MG63 (cell line): ENCODE measurements at regions not wholly inside any gene's neighbourhood (a gene's known extent, or its start where the extent isn't known, plus 50 kb on each side); places are given as distances from the start of the nearest gene placed in this dataset.
"Not testable (repeated sequence)": the region's sequence is repeated elsewhere in the genome, so short reads cannot be mapped to it uniquely, and the experiment has no call there.

ENCODE experiments used
- DNase-seq: peaks from one replicate; pipeline ENCODE4 v3.0.0-alpha.2; 2020
- H3K27me3 ChIP-seq: fragments of 250-450 bp; sonication (Bioruptor Pico); 2 replicates; pipeline ENCODE4 v1.5.1; 2020; ENCODE audit warnings: mild to moderate bottlenecking, moderate library complexity
- H3K36me3 ChIP-seq: fragments of 250-450 bp; sonication (Bioruptor Pico); 2 replicates; pipeline ENCODE4 v1.5.1; 2020; ENCODE audit warnings: mild to moderate bottlenecking, moderate library complexity
- H3K4me3 ChIP-seq: fragments of 250-450 bp; sonication (Bioruptor Pico); 2 replicates; pipeline ENCODE4 v1.5.1; 2020; ENCODE audit warnings: mild to moderate bottlenecking, moderate library complexity
- H3K9me3 ChIP-seq: fragments of 250-450 bp; sonication (Bioruptor Pico); 2 replicates; pipeline ENCODE4 v1.5.1; 2020; ENCODE audit warnings: mild to moderate bottlenecking, moderate library complexity

GRCh38 chr13:100810481-100810880 is 135.9 kb upstream of the TMTC4 start:
- Histone ChIP-seq H3K9me3 (no peaks in the 10 kb centered on the region), H3K36me3 (no peaks in the 10 kb centered on the region), H3K4me3 (no peak overlapping the region), H3K27me3 (peaks cover 7% of the 10 kb centered on the region)
- DNase-seq, result no peak

- H3K36me3 ChIP-seq, result no peaks in the 10 kb centered on the region
These were observed 135.3 kb upstream of the TMTC4 start for GRCh38 chr13:100809856-100810255.

DNA sequence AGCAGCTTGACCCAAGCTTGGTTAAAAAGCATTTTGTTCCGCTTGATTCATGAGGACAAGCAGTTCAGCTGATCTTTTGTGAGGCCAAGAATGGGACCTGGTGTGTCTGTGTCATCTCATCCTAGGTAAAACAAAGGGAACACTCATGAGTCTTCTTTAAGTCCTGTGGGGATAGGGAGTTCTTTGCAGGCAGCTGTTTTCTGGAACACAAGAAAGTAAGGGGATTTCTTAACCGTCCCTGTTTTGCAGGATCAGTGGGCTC is 134.5 kb upstream of the TMTC4 start:
- Histone ChIP-seq H3K4me3 (no peak overlapping the region), H3K36me3 (no peaks in the 10 kb centered on the region), H3K27me3 (peaks cover 7% of the 10 kb centered on the region), H3K9me3 (no peaks in the 10 kb centered on the region)
- DNase-seq, result no peak

More at GRCh38 chr13:100809856-100810255, 135.3 kb upstream of the TMTC4 start:
- Histone ChIP-seq H3K9me3 (no peaks in the 10 kb centered on the region), H3K4me3 (no peak overlapping the region), H3K27me3 (peaks cover 7% of the 10 kb centered on the region)
- DNase-seq, result no peak

DNA sequence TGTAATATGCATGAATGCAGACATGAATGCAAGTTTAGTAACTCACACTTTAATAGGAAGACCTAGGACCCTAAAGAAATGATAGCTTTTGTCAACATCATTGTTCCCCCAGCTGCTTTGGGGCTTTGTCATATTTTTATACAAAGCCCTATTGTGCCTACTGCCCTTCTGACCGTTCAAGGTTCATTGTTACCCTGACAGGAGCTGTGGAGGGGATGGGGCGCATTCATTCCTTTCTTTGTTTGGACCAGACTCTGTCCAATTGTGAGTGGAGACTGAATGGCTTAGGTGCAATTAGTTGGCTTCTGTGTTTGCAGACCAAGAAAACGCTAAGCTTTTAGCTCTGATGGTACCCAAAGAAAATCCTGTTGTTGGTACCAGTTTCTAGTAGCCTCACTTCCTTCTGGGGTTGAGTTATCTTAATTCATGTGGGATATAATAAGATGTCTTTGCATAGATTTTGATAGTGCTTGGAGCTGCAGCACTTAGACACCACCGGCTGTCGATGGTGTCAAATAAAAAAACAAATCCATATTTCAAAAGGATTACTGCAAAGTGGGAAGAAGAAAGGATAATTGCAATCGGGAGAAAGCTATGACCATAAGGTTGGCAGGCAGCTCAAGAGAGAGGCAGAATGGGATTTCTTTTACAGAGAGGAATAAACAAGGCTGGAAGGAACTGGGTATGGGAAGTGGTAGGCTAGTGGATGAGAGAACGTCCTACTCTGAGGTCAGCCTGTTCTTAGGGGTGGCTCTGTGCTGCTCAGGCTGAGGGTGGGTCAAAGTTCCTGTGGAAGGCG is 133.9 kb upstream of the TMTC4 start:
- no peaks in the 10 kb centered on the region for H3K36me3 ChIP-seq
- DNase-seq, result no peak
- H3K4me3 ChIP-seq, result no peak overlapping the region

DNA sequence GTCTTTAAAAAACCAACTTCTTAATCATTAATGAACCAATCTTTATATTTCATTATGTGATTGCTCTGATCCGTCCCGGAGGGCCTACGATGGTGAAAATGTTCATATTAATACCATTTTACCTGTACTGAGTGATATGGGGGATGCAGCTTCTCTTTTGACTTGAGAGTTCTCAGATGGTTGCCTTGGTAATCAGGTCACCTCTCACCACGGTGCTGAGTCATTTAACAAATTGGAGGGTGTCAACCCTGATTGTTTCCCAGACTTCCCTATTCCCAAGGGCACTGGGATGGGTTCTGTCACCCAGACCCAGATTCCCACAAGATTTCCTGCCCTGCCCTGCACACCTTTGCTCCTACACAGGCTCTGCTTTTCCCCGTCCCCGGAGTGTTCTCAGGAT is 128.5 kb upstream of the TMTC4 start:
- H3K36me3 ChIP-seq, result no peaks in the 10 kb centered on the region
- no peaks in the 10 kb centered on the region for H3K9me3 ChIP-seq
- H3K27me3 ChIP-seq, result no peaks in the 10 kb centered on the region; the same call in none of the 2 replicates
- H3K4me3 ChIP-seq, result no peak overlapping the region
- no peak for DNase-seq

More for the DNA sequence above, 133.9 kb upstream of the TMTC4 start:
- Histone ChIP-seq H3K9me3 (no peaks in the 10 kb centered on the region), H3K27me3 (peaks cover 7% of the 10 kb centered on the region)

DNA sequence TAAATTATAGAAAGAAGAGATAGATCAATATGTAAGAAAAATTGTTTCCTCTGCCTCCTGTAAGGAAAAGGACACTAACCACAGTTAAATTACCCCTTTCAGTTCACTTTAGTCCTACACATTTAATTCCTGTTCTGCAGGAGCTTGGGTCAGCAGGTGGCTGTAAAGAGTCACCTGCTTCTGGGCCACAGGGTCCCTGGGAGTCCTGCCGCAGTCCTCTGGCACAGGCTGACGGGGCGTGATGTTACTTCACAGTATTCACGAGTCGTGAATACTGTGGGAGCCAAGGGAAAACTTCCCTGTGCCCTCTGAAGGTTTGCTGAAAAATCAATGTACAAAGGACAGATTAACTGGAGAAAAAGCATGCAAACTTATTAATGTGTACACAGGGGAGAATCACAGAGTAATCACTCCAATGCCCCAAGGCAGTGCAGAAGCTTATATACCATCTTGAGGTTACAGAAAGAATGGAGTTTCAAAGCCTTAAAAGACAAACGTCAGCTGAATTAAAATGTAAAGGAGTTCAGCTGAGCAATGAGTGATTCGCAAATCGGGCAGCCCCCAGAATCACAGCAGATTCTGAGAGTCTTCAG is 125.8 kb upstream of the TMTC4 start:
- no peak overlapping the region for H3K4me3 ChIP-seq
- H3K36me3 ChIP-seq, result no peaks in the 10 kb centered on the region
- DNase-seq, result no peak
- H3K9me3 ChIP-seq, result no peaks in the 10 kb centered on the region
- no peaks in the 10 kb centered on the region for H3K27me3 ChIP-seq

DNA sequence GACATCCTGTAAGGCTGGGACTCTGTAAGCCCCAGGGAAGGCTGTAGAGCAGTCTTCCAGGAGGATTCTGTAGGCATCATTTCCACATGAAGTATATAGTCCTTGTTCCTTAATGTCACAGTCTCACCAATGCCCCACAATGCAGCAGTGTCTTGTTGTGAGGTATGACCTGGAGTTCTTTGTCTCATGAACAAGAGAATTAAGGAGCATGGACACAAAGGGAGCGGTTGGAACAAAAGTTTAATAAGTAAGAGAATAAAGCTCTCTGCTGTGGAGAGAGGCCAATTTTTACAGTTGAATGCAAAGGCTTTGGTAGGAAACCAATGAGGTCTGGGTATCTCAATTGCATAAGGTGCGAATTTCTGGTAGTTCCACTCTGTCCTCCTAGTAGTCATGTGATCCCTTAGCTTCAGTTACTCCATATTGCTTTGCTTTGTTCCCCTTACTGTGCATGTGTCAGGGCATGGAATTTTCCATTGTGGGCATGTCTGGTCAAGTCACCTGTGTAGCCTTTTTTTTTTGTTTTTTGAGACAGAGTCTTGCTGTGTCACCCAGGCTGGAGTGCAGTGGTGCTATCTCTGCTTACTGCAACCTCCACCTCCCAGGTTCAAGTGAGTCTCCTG is 124.3 kb upstream of the TMTC4 start:
- Histone ChIP-seq H3K9me3 (no peaks in the 10 kb centered on the region), H3K4me3 (no peak overlapping the region)
- DNase-seq, result no peak

DNA sequence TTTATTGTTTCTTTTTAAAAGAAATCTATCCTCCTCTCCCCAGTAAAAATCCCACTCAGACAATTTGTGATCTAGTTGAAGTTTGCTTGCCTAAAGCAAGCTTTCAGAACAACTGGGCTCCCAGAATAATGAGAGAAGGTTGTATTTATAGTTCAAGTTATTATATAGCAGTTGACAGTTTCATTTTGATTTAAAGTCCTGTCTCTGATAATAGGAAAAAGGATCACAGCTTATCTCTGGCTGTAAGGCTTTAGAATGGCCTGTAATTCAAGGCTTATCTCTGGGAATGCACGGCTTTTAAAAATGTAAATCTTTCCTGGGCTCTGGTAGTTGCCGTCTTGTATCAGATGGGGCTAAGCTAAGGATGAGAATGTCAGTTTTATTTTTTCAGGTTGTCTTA is 123.3 kb upstream of the TMTC4 start:
- no peaks in the 10 kb centered on the region for H3K9me3 ChIP-seq

More for the DNA sequence above, 124.3 kb upstream of the TMTC4 start:
- Histone ChIP-seq H3K27me3 (no peaks in the 10 kb centered on the region), H3K36me3 (no peaks in the 10 kb centered on the region)

DNA sequence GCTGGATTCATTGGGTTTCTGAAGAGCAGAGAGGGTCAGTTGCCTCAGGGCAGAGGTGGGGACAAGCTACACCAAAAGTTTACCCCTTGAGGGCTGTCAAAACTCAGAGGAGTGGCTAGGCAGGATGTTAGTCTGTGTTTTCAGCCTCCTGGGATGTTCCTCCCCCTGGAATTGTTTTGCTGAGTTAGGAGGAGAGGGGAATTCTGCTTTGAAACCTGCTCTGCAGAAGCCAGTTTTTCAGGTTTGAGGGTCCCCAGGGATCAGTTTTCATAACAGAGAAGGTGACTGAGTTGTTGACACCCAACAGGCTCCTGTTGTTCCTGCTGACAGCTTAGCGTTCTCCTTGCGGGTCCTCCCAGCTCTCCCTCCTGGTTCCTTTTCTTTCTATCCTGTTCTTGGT is 121.9 kb upstream of the TMTC4 start:
- no peak for DNase-seq
- no peak overlapping the region for H3K4me3 ChIP-seq
- H3K27me3 ChIP-seq, result no peaks in the 10 kb centered on the region
- no peaks in the 10 kb centered on the region for H3K9me3 ChIP-seq
- no peaks in the 10 kb centered on the region for H3K36me3 ChIP-seq

More for the DNA sequence above, 123.3 kb upstream of the TMTC4 start:
- DNase-seq, result no peak
- no peaks in the 10 kb centered on the region for H3K36me3 ChIP-seq
- H3K27me3 ChIP-seq, result no peaks in the 10 kb centered on the region
- H3K4me3 ChIP-seq, result no peak overlapping the region

DNA sequence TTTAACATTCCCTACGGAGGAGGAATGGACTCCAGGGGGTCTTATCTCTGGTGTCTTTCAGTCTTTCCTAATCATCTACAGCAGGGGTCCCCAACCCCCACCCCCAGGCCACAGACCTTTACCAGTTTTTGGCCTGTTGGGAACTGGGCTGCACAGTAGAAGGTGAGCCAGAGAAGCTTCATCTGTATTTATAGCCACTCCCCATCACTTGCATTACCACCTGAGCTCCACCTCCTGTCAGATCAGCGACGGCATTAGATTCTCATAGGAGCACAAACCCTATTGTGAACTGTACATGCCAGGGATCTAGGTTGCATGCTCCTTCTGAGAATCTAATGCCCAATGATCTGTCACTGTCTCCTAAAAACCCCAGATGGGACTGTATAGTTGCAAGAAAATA is 120.0 kb upstream of the TMTC4 start:
- DNase-seq, result no peak
- Histone ChIP-seq H3K36me3 (no peaks in the 10 kb centered on the region), H3K27me3 (no peaks in the 10 kb centered on the region), H3K9me3 (no peaks in the 10 kb centered on the region), H3K4me3 (no peak overlapping the region)

DNA sequence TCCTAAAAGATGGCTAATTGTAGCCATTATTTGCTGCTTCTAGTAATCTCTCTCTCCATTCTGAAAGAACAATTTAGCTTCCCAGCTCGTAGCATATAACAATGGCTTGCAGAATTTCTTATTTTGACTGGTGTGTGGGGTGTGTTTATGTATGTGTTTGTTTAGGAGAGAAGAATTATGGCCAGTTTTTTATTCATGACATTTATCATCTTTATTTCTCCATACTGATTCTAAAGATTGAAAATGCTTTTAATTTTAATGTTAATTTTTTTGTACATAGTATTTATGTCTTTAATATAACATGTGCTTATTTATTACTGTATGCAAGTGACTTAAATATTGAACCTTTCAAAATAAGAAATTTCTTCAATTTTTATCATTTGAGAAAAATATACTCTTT is 115.8 kb upstream of the TMTC4 start:
- H3K36me3 ChIP-seq, result no peaks in the 10 kb centered on the region
- no peaks in the 10 kb centered on the region for H3K27me3 ChIP-seq
- no peak for DNase-seq
- no peaks in the 10 kb centered on the region for H3K9me3 ChIP-seq
- H3K4me3 ChIP-seq, result no peak overlapping the region

DNA sequence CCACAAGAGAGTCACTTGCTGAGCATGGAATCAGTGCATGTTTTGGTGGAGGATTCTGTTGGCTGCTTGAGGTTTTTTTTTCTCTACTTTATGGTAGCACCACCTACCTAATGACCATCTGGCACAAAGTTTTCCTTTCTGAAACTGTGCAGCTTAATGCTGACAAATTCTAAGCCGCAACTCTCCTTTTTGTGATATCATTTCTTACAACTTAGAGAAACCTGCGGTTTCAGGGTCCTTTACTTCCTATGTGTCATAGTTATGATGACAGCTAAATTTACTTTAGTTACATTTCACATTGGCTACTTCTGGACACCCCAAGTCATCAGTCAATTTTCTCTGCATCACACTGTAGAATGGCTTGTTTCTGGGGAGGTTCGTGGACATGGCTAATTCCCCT is 115.4 kb upstream of the TMTC4 start:
- Histone ChIP-seq H3K27me3 (no peaks in the 10 kb centered on the region), H3K36me3 (no peaks in the 10 kb centered on the region), H3K4me3 (no peak overlapping the region), H3K9me3 (no peaks in the 10 kb centered on the region)
- no peak for DNase-seq

GRCh38 chr13:100789481-100789880 is 114.9 kb upstream of the TMTC4 start:
- DNase-seq, result no peak
- Histone ChIP-seq H3K9me3 (no peaks in the 10 kb centered on the region), H3K27me3 (no peaks in the 10 kb centered on the region), H3K36me3 (no peaks in the 10 kb centered on the region), H3K4me3 (no peak overlapping the region)

DNA sequence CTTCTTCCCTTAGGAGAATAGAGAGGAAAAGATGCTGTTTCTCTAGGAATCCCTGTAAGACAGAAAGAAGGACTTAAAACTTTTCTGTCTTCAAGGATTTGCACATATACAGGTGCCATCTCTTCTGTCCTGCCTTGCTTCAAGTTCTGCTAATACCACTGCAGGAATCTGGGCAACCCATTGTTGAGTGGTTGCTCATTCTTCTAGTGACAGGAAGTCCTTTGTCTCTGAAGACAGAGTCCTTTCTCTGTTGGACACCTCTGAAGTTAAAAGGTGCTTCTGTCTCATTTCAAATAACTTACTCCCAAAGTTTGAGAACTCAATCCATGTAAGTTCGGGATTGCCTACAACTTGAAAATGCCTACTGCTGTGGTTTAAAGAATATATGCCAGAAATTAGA is 114.4 kb upstream of the TMTC4 start:
- Histone ChIP-seq H3K36me3 (no peaks in the 10 kb centered on the region), H3K9me3 (no peaks in the 10 kb centered on the region)

GRCh38 chr13:100788540-100788939 is 113.9 kb upstream of the TMTC4 start:
- no peaks in the 10 kb centered on the region for H3K9me3 ChIP-seq
- DNase-seq, result no peak
- no peaks in the 10 kb centered on the region for H3K27me3 ChIP-seq
- H3K36me3 ChIP-seq, result no peaks in the 10 kb centered on the region
- H3K4me3 ChIP-seq, result no peak overlapping the region

More for the DNA sequence above, 114.4 kb upstream of the TMTC4 start:
- Histone ChIP-seq H3K27me3 (no peaks in the 10 kb centered on the region), H3K4me3 (no peak overlapping the region)
- no peak for DNase-seq

GRCh38 chr13:100787899-100788298 is 113.3 kb upstream of the TMTC4 start:
- no peak overlapping the region for H3K4me3 ChIP-seq
- no peaks in the 10 kb centered on the region for H3K27me3 ChIP-seq
- no peaks in the 10 kb centered on the region for H3K36me3 ChIP-seq
- DNase-seq, result no peak
- no peaks in the 10 kb centered on the region for H3K9me3 ChIP-seq

DNA sequence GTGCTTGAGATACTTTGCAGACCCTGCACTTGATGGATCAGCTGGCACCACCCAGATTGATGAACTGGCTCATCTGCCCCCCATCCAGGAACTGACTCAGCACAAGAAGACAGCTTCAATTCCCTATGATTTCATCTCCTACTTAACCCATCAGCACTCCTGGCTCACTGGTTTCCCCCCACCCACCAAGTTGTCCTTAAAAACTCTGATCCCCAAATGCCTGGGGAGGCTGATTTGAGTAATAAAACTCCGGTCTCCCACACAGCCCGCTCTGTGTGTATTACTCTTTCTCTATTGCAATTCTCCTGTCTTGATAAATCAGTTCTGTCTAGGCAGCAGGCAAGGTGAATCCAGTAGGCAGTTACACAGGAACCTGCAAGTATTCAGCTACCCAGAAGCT is 102.1 kb upstream of the TMTC4 start:
- H3K4me3 ChIP-seq, result not testable (repeated sequence)

More for the DNA sequence above, 102.1 kb upstream of the TMTC4 start:
- not testable (repeated sequence) for H3K9me3 ChIP-seq, DNase-seq, H3K36me3 ChIP-seq, H3K27me3 ChIP-seq
